Mammary epithelial cell (primary cell): ENCODE measurements at regions not wholly inside any gene's neighbourhood (a gene's known extent, or its start where the extent isn't known, plus 50 kb on each side); places are given as distances from the start of the nearest gene placed in this dataset.

Experiments
- EZH2 ChIP-seq: IDR thresholded peaks from 2 replicates; pipeline ENCODE4 v1.6.1; 2012; ENCODE audit warnings: low read length, inconsistent platforms, borderline replicate concordance
- TF ChIP-seq, protein P1 (sequence below), 2 donors: IDR thresholded peaks in 1 of 2; conservative IDR thresholded peaks in 1 of 2; 2 replicates each; pipeline ENCODE4 v1.5.1; 2011 to 2012; ENCODE audit warnings: inconsistent platforms in 2 of 2, low read length in 2 of 2, mild to moderate bottlenecking in 2 of 2, control low read depth in 1 of 2, low read depth in 1 of 2; ENCODE audit not compliant: insufficient read depth in 1 of 2; ENCODE audit errors: extremely low read depth in 1 of 2

DNA sequence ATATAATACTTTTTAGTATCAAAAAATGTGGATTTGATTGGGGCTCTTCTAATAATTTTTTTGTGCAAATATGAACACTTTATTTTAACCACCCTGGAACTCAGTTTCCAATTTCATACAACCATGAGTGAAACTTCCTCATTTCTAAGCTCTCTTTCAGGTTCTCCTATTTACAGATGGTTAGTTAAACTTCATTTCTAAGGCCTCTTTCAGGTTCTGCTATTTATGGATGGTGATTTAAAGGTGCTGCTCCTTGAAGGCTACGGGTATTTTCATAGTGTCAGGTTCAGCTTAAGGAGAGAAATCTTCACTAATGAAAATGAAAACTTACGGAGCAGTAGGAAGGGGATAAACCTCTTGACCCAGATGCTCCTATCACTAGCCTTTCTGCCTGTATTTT lies 568.3 kb downstream of the KIF20B start:
- TF ChIP-seq, protein P1, sequence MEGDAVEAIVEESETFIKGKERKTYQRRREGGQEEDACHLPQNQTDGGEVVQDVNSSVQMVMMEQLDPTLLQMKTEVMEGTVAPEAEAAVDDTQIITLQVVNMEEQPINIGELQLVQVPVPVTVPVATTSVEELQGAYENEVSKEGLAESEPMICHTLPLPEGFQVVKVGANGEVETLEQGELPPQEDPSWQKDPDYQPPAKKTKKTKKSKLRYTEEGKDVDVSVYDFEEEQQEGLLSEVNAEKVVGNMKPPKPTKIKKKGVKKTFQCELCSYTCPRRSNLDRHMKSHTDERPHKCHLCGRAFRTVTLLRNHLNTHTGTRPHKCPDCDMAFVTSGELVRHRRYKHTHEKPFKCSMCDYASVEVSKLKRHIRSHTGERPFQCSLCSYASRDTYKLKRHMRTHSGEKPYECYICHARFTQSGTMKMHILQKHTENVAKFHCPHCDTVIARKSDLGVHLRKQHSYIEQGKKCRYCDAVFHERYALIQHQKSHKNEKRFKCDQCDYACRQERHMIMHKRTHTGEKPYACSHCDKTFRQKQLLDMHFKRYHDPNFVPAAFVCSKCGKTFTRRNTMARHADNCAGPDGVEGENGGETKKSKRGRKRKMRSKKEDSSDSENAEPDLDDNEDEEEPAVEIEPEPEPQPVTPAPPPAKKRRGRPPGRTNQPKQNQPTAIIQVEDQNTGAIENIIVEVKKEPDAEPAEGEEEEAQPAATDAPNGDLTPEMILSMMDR (conservative IDR thresholded peaks at IDR 0.05 in 1 of 2, IDR thresholded peaks at IDR 0.05 in 1 of 2; ENCODE audit: extremely low read depth in 1 of 2, insufficient read depth in 1 of 2, low read depth in 1 of 2, low read length in 2 of 2) = no peak
- TF ChIP-seq EZH2 = no peak
